ENCODE measurements at regions not wholly inside any gene's neighbourhood (a gene's known extent, or its start where the extent isn't known, plus 50 kb on each side); places are given as distances from the start of the nearest gene placed in this dataset.
A peak's percentile ranks its signal among the peaks of the same experiment; 100 is the strongest.
"Not testable (repeated sequence)": the region's sequence is repeated elsewhere in the genome, so short reads cannot be mapped to it uniquely, and the experiment has no call there.

DNA sequence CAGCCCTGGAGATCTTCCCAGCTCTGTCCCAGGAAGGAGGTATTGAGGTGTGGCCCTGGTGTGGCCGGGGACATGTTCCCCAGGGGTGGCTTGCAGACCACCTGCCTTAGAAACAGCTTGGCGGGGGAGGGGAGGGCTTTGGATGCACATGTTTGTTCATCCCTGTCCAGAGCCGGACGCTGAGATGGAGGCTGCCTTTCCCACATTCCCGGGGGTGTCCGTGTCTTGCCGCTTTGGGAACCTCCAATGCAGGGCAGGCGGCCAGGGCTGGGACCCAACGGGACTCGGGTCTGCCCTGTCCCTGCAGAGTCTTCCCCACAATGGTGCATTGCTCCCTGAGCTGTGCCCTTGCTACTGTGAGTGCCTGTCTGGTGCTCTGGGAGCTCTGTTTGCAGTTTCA lies 319.5 kb upstream of the SFSWAP start:
- H3K4me1 ChIP-seq, result no peaks in the 10 kb centered on the region
- H3K9me3 ChIP-seq, result no peaks in the 10 kb centered on the region; the same call in 1 of the 2 replicates
- no peaks in the 10 kb centered on the region for H3K27me3 ChIP-seq
- no peak overlapping the region for H3K4me3 ChIP-seq (ENCODE audit: low read depth, low read length)
- DNase-seq, result peak; percentile 24
- H3K36me3 ChIP-seq, result no peaks in the 10 kb centered on the region
- no peak for TF ChIP-seq CTCF (IDR thresholded peaks at IDR 0.05; ENCODE audit: low read depth, low read length)

- H3K36me3 ChIP-seq; H3K4me1 ChIP-seq; H3K27me3 ChIP-seq; H3K9me3 ChIP-seq; H3K4me3 ChIP-seq (ENCODE audit: low read depth, low read length); DNase-seq: not testable (repeated sequence)
Observed at GRCh38 chr12:131394752-131395151, 316.1 kb upstream of the SFSWAP start.

DNA sequence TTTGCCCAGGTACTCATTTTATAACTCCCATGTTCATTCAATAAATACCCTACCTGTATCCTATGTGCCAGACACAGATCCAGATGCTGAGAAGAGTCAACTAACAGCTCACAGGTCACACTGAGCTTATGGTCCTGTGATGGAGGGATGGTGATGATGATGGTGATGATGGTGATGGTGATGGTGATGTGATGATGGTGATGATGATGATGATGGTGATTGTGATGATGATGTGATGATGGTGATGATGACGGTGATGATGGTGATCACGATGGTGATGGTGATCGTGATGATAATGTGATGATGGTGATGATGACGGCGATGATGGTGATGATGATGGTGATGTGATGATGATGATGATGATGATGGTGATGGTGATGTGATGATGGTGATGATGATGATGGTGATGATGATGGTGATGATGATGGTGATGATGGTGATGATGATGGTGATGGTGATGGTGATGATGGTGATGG lies 315.6 kb upstream of the SFSWAP start:
- not testable (repeated sequence) for H3K27me3 ChIP-seq; H3K4me1 ChIP-seq; H3K4me3 ChIP-seq (ENCODE audit: low read depth, low read length); DNase-seq; H3K9me3 ChIP-seq; H3K36me3 ChIP-seq

DNA sequence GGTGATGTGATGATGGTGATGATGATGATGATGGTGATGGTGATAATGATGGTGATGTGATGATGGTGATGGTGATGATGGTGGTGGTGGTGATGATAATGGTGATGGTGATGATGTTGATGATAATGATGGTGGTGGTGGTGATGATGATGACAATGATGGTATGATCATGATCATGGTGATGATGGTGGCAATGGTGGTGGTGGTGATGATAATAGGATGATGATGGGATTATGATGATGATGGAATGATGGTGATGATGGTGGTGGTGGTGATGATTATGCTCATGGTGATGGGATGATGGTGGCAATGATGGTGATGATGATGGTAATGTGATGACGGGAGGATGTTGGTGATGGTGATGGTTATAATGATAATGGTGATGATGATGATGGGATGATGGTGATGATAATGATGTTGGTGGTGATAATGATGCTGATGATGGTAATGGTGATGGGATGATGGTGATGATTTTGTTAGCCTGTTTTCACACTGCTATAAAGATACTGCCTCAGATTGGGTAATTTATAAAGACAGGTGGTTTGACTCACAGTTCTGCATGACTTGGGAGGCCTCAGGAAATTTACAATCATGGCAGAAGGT lies 314.8 kb upstream of the SFSWAP start:
- no peak for DNase-seq
- Histone ChIP-seq H3K4me1 (no peaks in the 10 kb centered on the region), H3K9me3 (peaks cover 7% of the 10 kb centered on the region; the same call in 1 of the 2 replicates), H3K27me3 (no peaks in the 10 kb centered on the region), H3K36me3 (no peaks in the 10 kb centered on the region), H3K4me3 (ENCODE audit: low read depth, low read length) (no peak overlapping the region)
- TF ChIP-seq CTCF (IDR thresholded peaks at IDR 0.05; ENCODE audit: low read depth, low read length), result no peak

- H3K4me1 ChIP-seq, result no peaks in the 10 kb centered on the region
- H3K4me3 ChIP-seq (ENCODE audit: low read depth, low read length), result no peak overlapping the region
- TF ChIP-seq CTCF (IDR thresholded peaks at IDR 0.05; ENCODE audit: low read depth, low read length), result no peak
- no peak for DNase-seq
- H3K9me3 ChIP-seq, result peaks cover 7% of the 10 kb centered on the region; the same call in 1 of the 2 replicates
- no peaks in the 10 kb centered on the region for H3K36me3 ChIP-seq
- H3K27me3 ChIP-seq, result no peaks in the 10 kb centered on the region
Observed at GRCh38 chr12:131397493-131398181, 313.3 kb upstream of the SFSWAP start.

DNA sequence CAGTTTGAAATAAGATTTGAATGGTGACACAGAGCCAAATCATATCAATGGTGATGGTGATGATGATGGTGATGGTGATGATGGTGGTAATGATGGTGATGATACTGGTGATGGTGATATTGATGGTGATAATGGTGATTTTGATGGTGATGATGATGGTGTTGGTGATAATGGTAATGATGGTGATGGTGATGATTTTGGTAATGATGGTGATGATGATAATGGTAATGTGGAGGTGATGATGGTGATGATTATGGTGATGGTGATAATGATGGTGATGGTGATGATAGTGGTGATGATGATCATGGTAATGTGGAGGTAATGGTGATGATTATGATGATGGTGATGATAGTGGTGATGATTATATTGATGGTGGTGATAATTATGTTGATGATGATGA lies 311.9 kb upstream of the SFSWAP start:
- Histone ChIP-seq H3K4me3 (ENCODE audit: low read depth, low read length) (no peak overlapping the region), H3K36me3 (no peaks in the 10 kb centered on the region), H3K9me3 (peaks cover 7% of the 10 kb centered on the region; the same call in 1 of the 2 replicates), H3K4me1 (no peaks in the 10 kb centered on the region), H3K27me3 (no peaks in the 10 kb centered on the region)
- no peak for TF ChIP-seq CTCF (IDR thresholded peaks at IDR 0.05; ENCODE audit: low read depth, low read length)
- DNase-seq, result no peak

GRCh38 chr12:131400668-131401294 lies 310.1 kb upstream of the SFSWAP start:
- H3K9me3 ChIP-seq; H3K4me1 ChIP-seq; H3K4me3 ChIP-seq (ENCODE audit: low read depth, low read length); H3K36me3 ChIP-seq; H3K27me3 ChIP-seq: not testable (repeated sequence)
- DNase-seq, result peak; percentile 73

DNA sequence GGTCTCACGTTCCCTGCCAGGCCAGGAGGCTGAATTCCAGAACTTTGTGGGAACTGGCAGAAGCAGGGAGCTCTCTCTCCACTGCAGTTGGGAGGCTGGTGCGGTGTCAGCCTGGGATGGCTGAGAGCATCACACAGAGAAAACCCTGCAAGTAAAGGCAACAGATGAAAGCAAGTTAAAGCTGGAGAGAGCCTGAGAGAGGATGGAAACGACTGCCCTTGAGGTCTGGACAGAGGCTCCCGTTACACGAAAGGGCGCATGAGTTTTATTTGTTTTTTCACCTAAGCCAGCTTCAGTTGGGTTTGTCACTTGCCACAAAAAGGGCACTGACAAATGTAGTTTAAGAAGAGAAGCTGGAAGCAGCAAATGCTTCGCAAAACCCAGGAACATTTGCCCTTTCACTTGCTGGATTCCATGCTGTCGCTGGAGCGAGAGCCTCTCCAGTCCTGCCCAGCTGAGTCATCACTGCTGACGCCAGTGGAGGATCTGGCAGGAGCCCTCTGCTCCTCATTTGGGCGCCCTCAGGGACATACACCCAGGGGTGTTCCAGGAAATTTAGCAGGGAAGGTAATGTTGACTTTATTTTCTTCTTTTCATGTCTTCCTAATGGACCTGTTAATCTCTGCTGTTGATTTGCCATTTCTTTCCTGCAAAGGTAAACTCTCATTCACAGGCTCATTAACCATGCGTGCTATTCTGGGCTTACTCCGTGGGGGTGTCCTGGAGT lies 308.8 kb upstream of the SFSWAP start:
- not testable (repeated sequence) for H3K9me3 ChIP-seq; H3K4me3 ChIP-seq (ENCODE audit: low read depth, low read length); DNase-seq; H3K27me3 ChIP-seq; H3K4me1 ChIP-seq; H3K36me3 ChIP-seq

Data from BE2C (cell line).